Type B pancreatic cell (in vitro differentiated cells): ENCODE measurements at regions not wholly inside any gene's neighbourhood (a gene's known extent, or its start where the extent isn't known, plus 50 kb on each side); places are given as distances from the start of the nearest gene placed in this dataset.

Experiments
- DNase-seq: peaks from one replicate; pipeline ENCODE4 v3.0.0; 2021; ENCODE audit warnings: mixed read lengths; ENCODE audit not compliant: unreplicated experiment; ENCODE audit errors: extremely low spot score
- H3K27ac Mint-ChIP-seq: 2 replicates; pipeline ENCODE4 v1.8.0; 2021; ENCODE audit warnings: mild to moderate bottlenecking, mixed read lengths
- H3K27me3 Mint-ChIP-seq: 2 replicates; pipeline ENCODE4 v1.8.0; 2021; ENCODE audit warnings: mixed read lengths
- H3K36me3 Mint-ChIP-seq: 2 replicates; pipeline ENCODE4 v1.8.0; 2021; ENCODE audit warnings: mixed read lengths
- H3K4me1 Mint-ChIP-seq: one replicate; pipeline ENCODE4 v1.8.0; 2021; ENCODE audit warnings: mixed read lengths; ENCODE audit not compliant: unreplicated experiment
- H3K4me3 Mint-ChIP-seq: 2 replicates; pipeline ENCODE4 v1.8.0; 2021; ENCODE audit warnings: mild to moderate bottlenecking, mixed read lengths
- H3K9me3 Mint-ChIP-seq: 2 replicates; pipeline ENCODE4 v1.8.0; 2021; ENCODE audit warnings: mixed read lengths
- TF ChIP-seq, protein P1 (sequence below): fragments of 200-600 bp; sonication (generic); conservative IDR thresholded peaks from 2 replicates; pipeline ENCODE4 v1.5.0; 2021; ENCODE audit warnings: antibody characterized with exemption, mild to moderate bottlenecking

DNA sequence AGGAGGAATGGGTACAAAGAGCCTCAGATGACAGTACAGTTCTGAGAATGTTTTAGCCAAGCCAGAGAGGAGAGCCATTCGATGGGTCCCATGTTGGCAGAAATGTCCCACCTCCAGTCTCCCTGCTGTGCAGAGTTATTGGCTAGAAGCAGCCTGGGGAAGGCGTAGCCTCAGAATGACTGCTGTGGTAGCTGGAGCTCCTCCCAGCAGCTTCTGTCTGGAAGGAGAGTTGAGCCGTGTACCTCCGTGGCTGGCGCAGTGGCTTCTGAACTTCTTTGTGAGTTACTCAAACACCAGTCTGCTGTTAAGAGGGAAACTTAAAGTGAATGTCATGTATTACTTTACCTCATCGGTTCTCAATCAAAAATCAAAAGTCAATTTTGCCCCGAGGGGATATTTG is 193.3 kb upstream of the SNX2 start:
- no peaks in the 10 kb centered on the region for H3K36me3 Mint-ChIP-seq
- H3K4me1 Mint-ChIP-seq = peaks cover 9% of the 10 kb centered on the region
- TF ChIP-seq, protein P1, sequence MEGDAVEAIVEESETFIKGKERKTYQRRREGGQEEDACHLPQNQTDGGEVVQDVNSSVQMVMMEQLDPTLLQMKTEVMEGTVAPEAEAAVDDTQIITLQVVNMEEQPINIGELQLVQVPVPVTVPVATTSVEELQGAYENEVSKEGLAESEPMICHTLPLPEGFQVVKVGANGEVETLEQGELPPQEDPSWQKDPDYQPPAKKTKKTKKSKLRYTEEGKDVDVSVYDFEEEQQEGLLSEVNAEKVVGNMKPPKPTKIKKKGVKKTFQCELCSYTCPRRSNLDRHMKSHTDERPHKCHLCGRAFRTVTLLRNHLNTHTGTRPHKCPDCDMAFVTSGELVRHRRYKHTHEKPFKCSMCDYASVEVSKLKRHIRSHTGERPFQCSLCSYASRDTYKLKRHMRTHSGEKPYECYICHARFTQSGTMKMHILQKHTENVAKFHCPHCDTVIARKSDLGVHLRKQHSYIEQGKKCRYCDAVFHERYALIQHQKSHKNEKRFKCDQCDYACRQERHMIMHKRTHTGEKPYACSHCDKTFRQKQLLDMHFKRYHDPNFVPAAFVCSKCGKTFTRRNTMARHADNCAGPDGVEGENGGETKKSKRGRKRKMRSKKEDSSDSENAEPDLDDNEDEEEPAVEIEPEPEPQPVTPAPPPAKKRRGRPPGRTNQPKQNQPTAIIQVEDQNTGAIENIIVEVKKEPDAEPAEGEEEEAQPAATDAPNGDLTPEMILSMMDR = no peak
- H3K4me3 Mint-ChIP-seq = no peak overlapping the region
- no peak for DNase-seq
- no peaks in the 10 kb centered on the region for H3K9me3 Mint-ChIP-seq
- H3K27ac Mint-ChIP-seq = no peak overlapping the region
- H3K27me3 Mint-ChIP-seq = peaks cover 19% of the 10 kb centered on the region

GRCh38 chr5:122584411-122585300 is 190.2 kb upstream of the SNX2 start:
- Mint-ChIP-seq H3K27ac (no peak overlapping the region), H3K4me1 (peaks cover 9% of the 10 kb centered on the region)

DNA sequence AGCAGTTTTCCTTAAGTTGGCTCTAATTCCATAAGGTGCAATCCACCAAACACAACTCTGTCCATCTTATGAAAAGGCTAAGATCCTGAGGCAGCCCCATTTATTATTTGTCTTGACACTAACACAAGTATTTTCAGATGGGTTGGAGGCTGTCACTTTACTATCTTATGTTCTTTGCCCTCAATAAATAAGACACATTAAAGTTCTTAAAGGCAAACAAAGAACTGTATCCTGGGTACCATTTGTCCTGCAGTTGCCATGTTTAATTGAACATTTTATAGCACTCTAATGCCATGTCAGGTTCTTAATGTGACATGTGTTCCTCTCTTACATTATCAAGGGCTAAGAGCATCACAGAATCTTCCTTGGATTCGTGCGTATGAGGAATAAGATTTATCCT is 189.5 kb upstream of the SNX2 start:
- peaks cover 9% of the 10 kb centered on the region for H3K4me1 Mint-ChIP-seq
- H3K9me3 Mint-ChIP-seq = no peaks in the 10 kb centered on the region
- H3K27ac Mint-ChIP-seq = no peak overlapping the region

More at GRCh38 chr5:122584411-122585300, 190.2 kb upstream of the SNX2 start:
- no peak for DNase-seq
- Mint-ChIP-seq H3K36me3 (no peaks in the 10 kb centered on the region), H3K27me3 (peaks cover 13% of the 10 kb centered on the region), H3K9me3 (no peaks in the 10 kb centered on the region), H3K4me3 (no peak overlapping the region)
- TF ChIP-seq, protein P1 = no peak

GRCh38 chr5:122586351-122586750 is 188.5 kb upstream of the SNX2 start:
- Mint-ChIP-seq H3K4me3 (no peak overlapping the region), H3K27me3 (peaks cover 10% of the 10 kb centered on the region), H3K4me1 (peaks cover 9% of the 10 kb centered on the region), H3K9me3 (no peaks in the 10 kb centered on the region), H3K36me3 (no peaks in the 10 kb centered on the region), H3K27ac (no peak overlapping the region)
- TF ChIP-seq, protein P1 = no peak
- DNase-seq = no peak

More for the DNA sequence above, 189.5 kb upstream of the SNX2 start:
- no peak for DNase-seq
- TF ChIP-seq, protein P1 = no peak
- Mint-ChIP-seq H3K36me3 (no peaks in the 10 kb centered on the region), H3K27me3 (peaks cover 13% of the 10 kb centered on the region), H3K4me3 (no peak overlapping the region)

DNA sequence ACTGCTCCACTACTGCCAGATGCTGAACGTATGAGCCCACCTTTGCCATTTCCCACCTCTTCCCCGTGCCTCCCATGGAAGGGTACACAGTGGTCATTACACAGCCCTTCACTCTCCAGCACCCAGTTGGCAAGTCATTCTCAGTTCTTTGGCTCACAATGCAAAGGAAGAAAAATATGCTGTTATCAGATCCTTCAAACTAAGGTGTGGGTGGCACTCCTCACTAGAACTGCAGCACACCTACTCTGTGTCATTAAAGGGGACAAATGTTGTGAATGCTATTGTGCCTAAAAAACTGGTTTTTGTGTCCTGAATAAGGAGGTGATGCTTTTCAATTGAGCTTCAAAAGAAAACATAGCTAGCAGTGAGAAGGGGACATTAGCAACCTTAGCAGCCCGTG is 183.1 kb upstream of the SNX2 start:
- H3K27ac Mint-ChIP-seq = peak overlapping the region; percentile 45
- no peak for DNase-seq
- no peak overlapping the region for H3K4me3 Mint-ChIP-seq
- H3K27me3 Mint-ChIP-seq = no peaks in the 10 kb centered on the region
- TF ChIP-seq, protein P1 = no peak
- no peaks in the 10 kb centered on the region for H3K9me3 Mint-ChIP-seq
- H3K36me3 Mint-ChIP-seq = no peaks in the 10 kb centered on the region
- H3K4me1 Mint-ChIP-seq = no peaks in the 10 kb centered on the region
